Neutrophil (primary cell): ENCODE measurements at regions not wholly inside any gene's neighbourhood (a gene's known extent, or its start where the extent isn't known, plus 50 kb on each side); places are given as distances from the start of the nearest gene placed in this dataset.

Experiments used
- H3K27ac ChIP-seq: fragments of 200-600 bp; sonication (generic); 2 replicates; pipeline ENCODE4 v1.5.1; 2016; ENCODE audit warnings: mild to moderate bottlenecking, moderate library complexity
- H3K27me3 ChIP-seq: fragments of 200-600 bp; sonication (generic); 2 replicates; pipeline ENCODE4 v1.6.0; 2016; ENCODE audit warnings: mild to moderate bottlenecking
- H3K36me3 ChIP-seq: fragments of 200-600 bp; sonication (generic); 2 replicates; pipeline ENCODE4 v1.5.1; 2017
- H3K4me1 ChIP-seq, 2 experiments: fragments of 200-600 bp in 1 of 2; sonication (generic) in 1 of 2; 1 replicate in 1 of 2; 2 replicates in 1 of 2; pipeline versions ENCODE4 v1.5.1 to v1.6.1; 2013 to 2016; ENCODE audit warnings: low read depth in 1 of 2, low read length in 1 of 2, mild to moderate bottlenecking in 1 of 2, moderate library complexity in 1 of 2; ENCODE audit not compliant: control insufficient read depth in 1 of 2, insufficient read depth in 1 of 2
- H3K4me3 ChIP-seq, 2 experiments: fragments of 200-600 bp in 1 of 2; sonication (generic) in 1 of 2; 1 replicate in 1 of 2; 2 replicates in 1 of 2; pipeline ENCODE4 v1.5.1; 2013 to 2016; ENCODE audit warnings: low read depth in 1 of 2, low read length in 1 of 2, mild to moderate bottlenecking in 1 of 2, moderate library complexity in 1 of 2
- H3K9me3 ChIP-seq: fragments of 200-600 bp; sonication (generic); 2 replicates; pipeline ENCODE4 v1.5.1; 2016
- TF ChIP-seq, protein P1 (sequence below): fragments of 200-600 bp; sonication (generic); IDR thresholded peaks from 2 replicates; pipeline ENCODE4 v1.5.1; 2016; ENCODE audit warnings: antibody characterized with exemption

DNA sequence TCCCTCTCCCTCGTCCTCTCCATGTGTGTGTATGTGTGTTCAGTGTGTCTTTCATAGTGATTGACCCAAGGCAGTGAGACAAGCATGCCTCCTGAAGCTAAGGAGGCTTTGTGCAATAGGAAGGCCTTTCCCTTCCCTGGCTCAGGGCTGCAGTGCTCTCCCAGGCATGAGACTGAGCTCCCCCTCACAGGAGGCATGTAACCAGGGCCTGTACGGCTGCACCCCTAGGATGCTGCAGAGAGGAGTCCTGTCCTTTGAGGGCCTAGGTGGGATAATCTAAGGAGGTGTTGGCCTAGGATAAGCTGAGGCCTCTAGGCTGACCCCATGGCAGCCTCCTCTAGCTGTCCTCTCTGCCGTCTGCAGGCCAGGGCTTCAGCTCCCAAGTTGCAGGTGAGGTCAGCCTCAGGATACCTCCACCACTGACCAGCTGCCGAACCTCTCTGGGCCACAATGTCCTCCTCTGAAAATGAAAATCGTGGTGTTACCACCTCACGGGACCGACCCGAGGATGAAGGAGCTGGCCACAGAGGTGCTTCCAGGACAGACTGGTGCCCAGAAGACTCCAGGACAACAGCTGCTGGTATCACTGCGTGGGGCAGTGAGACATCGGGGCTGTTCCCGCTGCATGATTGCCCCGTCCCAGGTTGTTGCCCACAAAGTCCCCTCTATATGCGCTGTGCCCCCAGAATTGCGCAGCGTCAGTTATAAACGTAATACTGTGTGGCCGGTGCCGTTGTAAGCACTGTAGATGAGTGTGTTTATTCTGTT is 129.6 kb downstream of the BARX1 start:
- Histone ChIP-seq H3K27me3 (peaks cover 74% of the 10 kb centered on the region), H3K4me1 (no peaks in the 10 kb centered on the region), H3K36me3 (no peaks in the 10 kb centered on the region), H3K9me3 (no peaks in the 10 kb centered on the region), H3K27ac (no peak overlapping the region), H3K4me3 (no peak overlapping the region)
- TF ChIP-seq, protein P1, sequence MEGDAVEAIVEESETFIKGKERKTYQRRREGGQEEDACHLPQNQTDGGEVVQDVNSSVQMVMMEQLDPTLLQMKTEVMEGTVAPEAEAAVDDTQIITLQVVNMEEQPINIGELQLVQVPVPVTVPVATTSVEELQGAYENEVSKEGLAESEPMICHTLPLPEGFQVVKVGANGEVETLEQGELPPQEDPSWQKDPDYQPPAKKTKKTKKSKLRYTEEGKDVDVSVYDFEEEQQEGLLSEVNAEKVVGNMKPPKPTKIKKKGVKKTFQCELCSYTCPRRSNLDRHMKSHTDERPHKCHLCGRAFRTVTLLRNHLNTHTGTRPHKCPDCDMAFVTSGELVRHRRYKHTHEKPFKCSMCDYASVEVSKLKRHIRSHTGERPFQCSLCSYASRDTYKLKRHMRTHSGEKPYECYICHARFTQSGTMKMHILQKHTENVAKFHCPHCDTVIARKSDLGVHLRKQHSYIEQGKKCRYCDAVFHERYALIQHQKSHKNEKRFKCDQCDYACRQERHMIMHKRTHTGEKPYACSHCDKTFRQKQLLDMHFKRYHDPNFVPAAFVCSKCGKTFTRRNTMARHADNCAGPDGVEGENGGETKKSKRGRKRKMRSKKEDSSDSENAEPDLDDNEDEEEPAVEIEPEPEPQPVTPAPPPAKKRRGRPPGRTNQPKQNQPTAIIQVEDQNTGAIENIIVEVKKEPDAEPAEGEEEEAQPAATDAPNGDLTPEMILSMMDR: no peak

DNA sequence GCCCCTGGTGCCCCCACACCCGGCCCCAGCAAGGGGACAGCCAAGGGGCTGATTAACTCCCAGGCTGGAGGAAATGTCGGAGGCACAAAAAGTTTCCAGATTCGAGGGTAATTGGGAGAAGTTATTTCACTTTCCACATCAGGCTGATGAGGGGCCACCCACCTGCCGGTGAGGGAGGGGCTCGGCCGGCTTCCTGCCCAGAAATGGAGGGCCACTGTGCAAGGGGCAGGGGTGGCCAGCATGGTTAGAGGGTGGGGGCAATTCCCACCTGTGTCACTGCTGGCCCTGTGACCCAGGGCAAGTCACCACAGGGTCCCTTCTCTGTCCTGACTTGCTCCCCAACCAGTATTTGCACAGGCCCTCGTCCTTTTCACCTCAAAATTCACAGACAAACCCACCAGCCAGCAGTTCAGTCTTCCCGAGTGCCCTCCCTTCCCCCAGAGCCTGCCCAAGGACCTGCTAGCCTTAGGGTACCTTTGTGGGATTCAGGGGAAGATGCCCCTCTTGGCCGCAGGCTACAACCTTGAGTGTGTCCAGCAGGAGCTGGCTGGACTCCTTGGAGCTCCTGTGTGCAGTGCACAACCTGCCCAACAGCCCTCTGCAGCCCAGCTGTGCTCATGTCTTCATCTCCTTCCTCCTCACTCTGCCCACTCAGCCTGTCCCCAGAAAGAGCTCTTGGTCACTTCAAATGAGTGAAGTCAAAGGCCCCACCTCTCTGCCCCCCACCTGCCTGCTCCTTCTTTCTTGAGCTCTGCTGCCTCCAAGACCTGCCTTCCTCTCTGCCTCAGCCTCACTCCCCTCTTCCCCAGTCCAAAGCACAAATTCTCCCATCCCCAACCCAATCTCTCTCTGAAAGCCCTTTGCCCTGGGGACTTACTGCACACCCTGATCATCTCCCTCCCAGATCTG is 130.5 kb downstream of the BARX1 start:
- Histone ChIP-seq H3K4me1 (no peaks in the 10 kb centered on the region), H3K27ac (no peak overlapping the region), H3K9me3 (no peaks in the 10 kb centered on the region), H3K27me3 (peaks cover 68% of the 10 kb centered on the region), H3K4me3 (no peak overlapping the region), H3K36me3 (no peaks in the 10 kb centered on the region)
- TF ChIP-seq, protein P1: no peak

DNA sequence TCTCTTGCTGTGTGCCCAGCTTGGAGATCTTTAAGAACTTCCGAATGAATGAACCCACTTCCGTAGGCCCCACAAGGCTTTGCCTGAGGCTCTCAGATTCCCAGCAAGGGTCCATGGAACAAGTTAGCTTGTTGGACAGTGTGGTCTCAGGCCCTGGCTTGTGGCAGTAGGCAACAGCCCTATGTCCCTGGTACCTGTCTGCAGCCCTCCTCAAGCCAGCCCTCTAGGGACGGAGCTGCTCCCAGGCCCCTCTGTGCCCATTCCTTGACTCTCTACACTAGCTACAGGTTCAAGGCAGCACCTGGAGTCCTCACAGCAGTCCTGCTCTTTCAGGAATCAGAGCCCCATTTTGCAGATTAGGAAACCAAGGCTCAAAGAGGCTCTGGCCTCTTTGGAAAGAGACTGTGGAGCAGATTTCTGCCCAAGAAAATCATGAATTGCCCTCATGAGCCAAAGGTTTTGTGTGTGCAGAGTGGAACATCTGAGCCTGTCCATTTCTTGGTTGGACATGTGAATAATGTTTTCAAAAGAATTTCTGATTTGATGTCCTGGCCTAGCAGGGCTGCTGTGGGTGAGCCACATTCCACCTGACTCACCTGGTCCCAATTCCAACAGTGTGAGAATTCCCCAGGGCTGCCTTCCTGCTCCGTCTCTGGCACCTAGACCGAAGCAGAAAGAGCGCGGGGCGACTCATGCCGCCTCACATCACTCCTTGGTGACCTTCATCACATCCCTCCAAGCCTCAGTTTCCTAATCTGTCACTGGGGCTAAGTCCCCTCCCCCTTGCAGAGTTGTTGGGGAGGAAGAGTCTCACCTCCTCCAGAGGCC is 131.7 kb downstream of the BARX1 start:
- Histone ChIP-seq H3K36me3 (no peaks in the 10 kb centered on the region), H3K9me3 (no peaks in the 10 kb centered on the region), H3K27me3 (peaks cover 63% of the 10 kb centered on the region), H3K27ac (no peak overlapping the region), H3K4me1 (no peaks in the 10 kb centered on the region), H3K4me3 (no peak overlapping the region)
- TF ChIP-seq, protein P1: no peak

DNA sequence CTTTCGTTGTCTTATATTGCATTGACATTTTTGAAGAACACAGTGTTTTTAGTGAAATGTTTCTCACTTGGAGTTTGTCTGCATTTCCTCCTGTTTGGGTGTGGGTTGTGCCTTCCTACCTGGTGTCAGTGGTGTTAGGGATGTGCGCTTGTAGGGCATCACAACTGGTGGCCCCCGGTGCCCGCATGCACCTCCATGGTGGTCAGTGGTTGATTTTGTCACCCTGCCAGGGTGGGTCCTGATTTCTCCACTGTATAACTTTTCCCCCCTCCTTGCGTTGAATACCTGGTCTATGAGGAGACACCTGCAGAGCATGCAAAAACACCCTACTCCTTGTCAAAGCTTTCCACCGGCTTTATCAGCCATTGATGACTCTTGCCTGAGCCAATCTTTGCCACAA is 132.9 kb downstream of the BARX1 start:
- Histone ChIP-seq H3K4me1 (no peaks in the 10 kb centered on the region), H3K27ac (no peak overlapping the region), H3K27me3 (peaks cover 50% of the 10 kb centered on the region), H3K4me3 (no peak overlapping the region), H3K9me3 (no peaks in the 10 kb centered on the region), H3K36me3 (no peaks in the 10 kb centered on the region)
- TF ChIP-seq, protein P1: no peak

DNA sequence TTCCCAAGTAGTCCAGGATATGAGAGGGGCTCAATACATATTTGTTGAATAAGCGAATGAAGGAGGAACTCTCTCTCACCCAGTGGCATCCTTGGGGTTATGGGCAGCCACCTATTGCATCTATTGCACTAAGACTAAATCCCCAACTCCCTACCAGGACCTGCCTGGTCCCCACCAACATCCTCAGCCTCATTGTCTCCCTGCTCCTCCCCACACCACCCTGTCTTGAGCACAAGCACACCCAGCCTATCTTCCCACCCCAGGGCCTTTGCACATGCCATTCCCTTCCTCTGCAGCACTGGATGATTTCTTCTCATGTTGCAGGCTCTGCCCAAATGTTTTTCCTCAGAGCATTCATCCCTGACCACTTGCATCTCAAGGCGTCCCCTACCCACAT is 133.8 kb downstream of the BARX1 start:
- no peaks in the 10 kb centered on the region for H3K9me3 ChIP-seq
- peaks cover 41% of the 10 kb centered on the region for H3K27me3 ChIP-seq
- H3K4me3 ChIP-seq: no peak overlapping the region
- no peaks in the 10 kb centered on the region for H3K36me3 ChIP-seq
- H3K27ac ChIP-seq: no peak overlapping the region
- no peaks in the 10 kb centered on the region for H3K4me1 ChIP-seq
- TF ChIP-seq, protein P1: no peak
